Heart left ventricle (tissue), 13 donors: ENCODE measurements at regions not wholly inside any gene's neighbourhood (a gene's known extent, or its start where the extent isn't known, plus 50 kb on each side); places are given as distances from the start of the nearest gene placed in this dataset.

Experiments
- POLR2A ChIP-seq, 2 donors: fragments of 450-650 bp; IDR thresholded peaks; one replicate each; pipeline ENCODE4 v1.6.1; 2017; ENCODE audit warnings: antibody characterized with exemption in 2 of 2, mild to moderate bottlenecking in 2 of 2, moderate library complexity in 2 of 2
- TF ChIP-seq, protein P1 (sequence below), 12 donors: fragments of 200-600 bp; sonication (generic) in 4 of 12; IDR thresholded peaks; one replicate each; pipeline versions ENCODE4 v1.5.0 to v1.8.0; 2018 to 2022; ENCODE audit warnings: antibody characterized with exemption in 12 of 12, mild to moderate bottlenecking in 5 of 12
- donor health status: ischemic (EF 13 %, LVEDD 7.1; RV severe dilation, severe dysfunction).
- donor health status: DM: no; HTN: yes; CAD: no.
- donor health status: DM: no; HTN: no; CAD: no.
- donor health status: ischemic (EF 25% LVEDD 6.9; RV normal size, moderate dysfunction).
- donor health status: ischemic (EF 25% LVEDD 5.7; RV mildly dilated, moderate dysfunction).
- donor health status: ischemic (EF 35%, LVEDD 5.7; RV mildly dilated, moderate dysfunction).
- donor health status: nonischemic (EF 11% LVEDD 7.7; RV severe dilation, severe dysfunction).
- donor health status: DM: yes; HTN: yes; CAD: no.
- donor health status: PGD.
- donor health status: ischemic (EF 29% LVEDD 5.4; RV normal size, mild dysfunction).
- donor health status: nonischemic (EF 23%, LVEDD 6.1; RV moderate dilation, normal function).

DNA sequence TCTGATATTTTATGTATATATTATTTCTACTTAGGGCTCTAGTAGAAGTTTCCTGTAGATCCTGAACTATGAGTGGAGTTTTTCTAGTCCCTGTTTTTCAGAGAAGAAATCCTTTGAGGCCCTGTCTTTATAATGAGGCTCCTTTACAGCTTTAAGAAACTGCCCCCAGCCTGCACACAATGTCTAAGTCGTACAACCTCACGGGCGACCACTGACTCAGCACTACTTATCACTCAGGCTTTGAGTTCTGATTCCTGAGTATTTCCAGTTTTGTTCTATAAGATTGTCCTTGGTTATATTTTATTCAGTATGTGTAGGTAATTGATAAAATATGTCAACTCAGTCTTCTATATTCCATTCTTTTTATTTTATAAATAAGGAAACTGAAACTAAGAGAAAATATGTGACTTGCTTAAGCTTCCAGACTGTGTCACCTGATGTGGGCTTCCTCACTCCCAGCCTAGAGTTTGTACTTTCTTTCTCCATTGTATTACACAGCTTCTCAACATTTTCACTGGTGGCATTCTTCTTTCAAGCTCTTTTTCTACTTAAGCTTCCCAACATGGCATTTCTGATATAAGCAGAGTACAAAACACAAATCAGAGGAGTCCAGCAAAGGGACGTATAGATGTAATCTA is 167.0 kb downstream of the TBX18 start:
- TF ChIP-seq, protein P1, sequence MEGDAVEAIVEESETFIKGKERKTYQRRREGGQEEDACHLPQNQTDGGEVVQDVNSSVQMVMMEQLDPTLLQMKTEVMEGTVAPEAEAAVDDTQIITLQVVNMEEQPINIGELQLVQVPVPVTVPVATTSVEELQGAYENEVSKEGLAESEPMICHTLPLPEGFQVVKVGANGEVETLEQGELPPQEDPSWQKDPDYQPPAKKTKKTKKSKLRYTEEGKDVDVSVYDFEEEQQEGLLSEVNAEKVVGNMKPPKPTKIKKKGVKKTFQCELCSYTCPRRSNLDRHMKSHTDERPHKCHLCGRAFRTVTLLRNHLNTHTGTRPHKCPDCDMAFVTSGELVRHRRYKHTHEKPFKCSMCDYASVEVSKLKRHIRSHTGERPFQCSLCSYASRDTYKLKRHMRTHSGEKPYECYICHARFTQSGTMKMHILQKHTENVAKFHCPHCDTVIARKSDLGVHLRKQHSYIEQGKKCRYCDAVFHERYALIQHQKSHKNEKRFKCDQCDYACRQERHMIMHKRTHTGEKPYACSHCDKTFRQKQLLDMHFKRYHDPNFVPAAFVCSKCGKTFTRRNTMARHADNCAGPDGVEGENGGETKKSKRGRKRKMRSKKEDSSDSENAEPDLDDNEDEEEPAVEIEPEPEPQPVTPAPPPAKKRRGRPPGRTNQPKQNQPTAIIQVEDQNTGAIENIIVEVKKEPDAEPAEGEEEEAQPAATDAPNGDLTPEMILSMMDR (IDR thresholded peaks at IDR 0.05) = no peak
- TF ChIP-seq POLR2A (IDR thresholded peaks at IDR 0.05) = no peak
